ENCODE measurements at regions not wholly inside any gene's neighbourhood (a gene's known extent, or its start where the extent isn't known, plus 50 kb on each side); places are given as distances from the start of the nearest gene placed in this dataset.

DNA sequence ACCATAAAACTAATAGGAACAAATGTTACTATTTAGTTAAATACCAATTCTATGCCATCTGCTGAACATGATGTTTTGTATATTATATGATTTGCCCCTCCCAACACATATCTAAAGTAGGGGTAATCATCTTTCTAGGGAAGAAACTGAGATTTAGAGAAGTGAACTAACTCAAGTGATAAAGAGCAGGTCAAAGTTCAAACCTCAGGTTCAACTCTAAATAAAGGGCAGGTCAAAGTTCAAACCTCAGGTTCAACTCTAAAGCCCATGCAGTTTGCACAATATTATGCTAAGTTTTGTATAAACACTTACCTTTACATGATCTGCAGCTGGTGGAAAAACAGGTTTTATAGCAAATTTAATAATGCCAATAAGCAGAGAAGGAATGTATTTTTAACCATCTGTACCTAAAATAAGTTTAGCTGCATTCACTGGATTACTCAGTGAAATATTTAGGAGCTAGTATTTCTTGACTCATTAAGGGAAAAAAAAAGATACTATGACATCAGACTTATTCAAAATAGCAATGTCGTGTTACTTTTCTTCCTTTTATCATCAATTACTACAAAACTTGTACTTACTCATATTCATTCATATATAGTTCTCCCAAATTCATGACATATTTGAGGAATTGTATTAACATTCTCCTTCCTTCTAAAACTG lies 1194.3 kb upstream of the CELF2 start:
- H3K9me3 ChIP-seq (ENCODE audit: control insufficient read depth in 5 of 5, low read length in 5 of 5) = peaks cover 0 to 6% (median 0%) of the 10 kb centered on the region in 5 donors
- no peak overlapping the region for H3K9ac ChIP-seq (ENCODE audit: low read length in 5 of 5)
- H3K27ac ChIP-seq (ENCODE audit: low read depth, low read length) = no peak overlapping the region
- peaks cover 0 to 5% (median 0%) of the 10 kb centered on the region in 5 donors for H3K27me3 ChIP-seq (ENCODE audit: control insufficient read depth in 5 of 5, insufficient read depth in 4 of 5, low read length in 5 of 5)
- no peak overlapping the region for H3K4me3 ChIP-seq (ENCODE audit: low read depth in 1 of 5, low read length in 5 of 5)
- H3K36me3 ChIP-seq (ENCODE audit: control insufficient read depth in 5 of 5, insufficient read depth in 5 of 5, low read length in 5 of 5) = no peaks in the 10 kb centered on the region
- no peaks in the 10 kb centered on the region for H3K4me1 ChIP-seq (ENCODE audit: control insufficient read depth in 5 of 5, insufficient read depth in 5 of 5, low read length in 5 of 5)

DNA sequence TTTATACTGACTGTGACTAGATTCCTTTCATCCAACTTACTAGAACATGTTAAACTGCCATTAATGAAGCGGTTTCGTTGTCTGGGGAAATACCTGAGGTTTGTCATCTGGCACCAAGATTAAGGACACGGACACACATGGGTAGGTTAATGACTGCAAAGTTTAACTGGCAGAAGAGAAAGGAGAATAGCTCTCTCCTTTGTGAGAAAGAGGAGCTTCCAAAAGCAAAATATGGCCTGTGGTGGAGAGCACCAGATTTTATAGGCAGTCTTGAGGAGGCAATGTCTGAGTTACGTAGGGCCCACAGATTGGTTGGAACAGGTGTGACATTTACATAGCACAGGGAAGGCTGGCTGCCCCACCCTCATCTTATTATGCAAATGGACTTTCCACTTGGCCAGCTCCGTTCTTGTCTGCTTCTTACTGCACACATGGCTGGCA lies 1193.0 kb upstream of the CELF2 start:
- Histone ChIP-seq H3K36me3 (ENCODE audit: control insufficient read depth in 5 of 5, insufficient read depth in 5 of 5, low read length in 5 of 5) (no peaks in the 10 kb centered on the region), H3K4me1 (ENCODE audit: control insufficient read depth in 5 of 5, insufficient read depth in 5 of 5, low read length in 5 of 5) (no peaks in the 10 kb centered on the region), H3K9ac (ENCODE audit: low read length in 5 of 5) (no peak overlapping the region), H3K27me3 (ENCODE audit: control insufficient read depth in 5 of 5, insufficient read depth in 4 of 5, low read length in 5 of 5) (peaks cover 0 to 4% (median 0%) of the 10 kb centered on the region in 5 donors), H3K27ac (ENCODE audit: low read depth, low read length) (no peak overlapping the region), H3K4me3 (ENCODE audit: low read depth in 1 of 5, low read length in 5 of 5) (no peak overlapping the region), H3K9me3 (ENCODE audit: control insufficient read depth in 5 of 5, low read length in 5 of 5) (peaks cover 0 to 6% (median 0%) of the 10 kb centered on the region in 5 donors)

DNA sequence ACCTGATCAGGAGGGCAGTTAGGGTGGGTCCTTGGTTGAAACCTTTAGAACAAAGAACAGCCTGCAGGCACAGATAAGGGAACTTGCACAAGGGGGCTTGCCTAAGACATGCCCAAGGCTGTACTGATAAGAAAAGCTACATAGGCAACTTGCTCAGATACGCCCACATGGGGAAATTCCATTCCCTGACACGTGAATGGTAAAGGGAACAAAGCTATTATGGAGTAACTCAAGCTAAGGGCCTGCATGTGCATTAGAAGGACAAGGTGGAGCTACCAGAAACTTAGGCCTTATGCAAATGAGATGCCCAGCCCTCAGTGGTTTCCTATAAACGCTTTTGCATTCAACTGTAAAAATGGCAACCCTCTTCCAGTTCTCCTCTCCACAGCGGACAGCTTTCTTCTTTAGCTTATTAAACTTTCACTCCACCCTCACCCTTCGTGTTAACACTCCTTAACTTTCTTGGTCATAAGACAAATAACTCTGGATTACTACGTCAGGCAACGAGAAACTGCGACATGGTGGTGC lies 1192.1 kb upstream of the CELF2 start:
- no peaks in the 10 kb centered on the region for H3K9me3 ChIP-seq (ENCODE audit: control insufficient read depth in 5 of 5, low read length in 5 of 5)
- no peaks in the 10 kb centered on the region for H3K27me3 ChIP-seq (ENCODE audit: control insufficient read depth in 5 of 5, insufficient read depth in 4 of 5, low read length in 5 of 5)
- no peak overlapping the region for H3K9ac ChIP-seq (ENCODE audit: low read length in 5 of 5)
- no peaks in the 10 kb centered on the region for H3K36me3 ChIP-seq (ENCODE audit: control insufficient read depth in 5 of 5, insufficient read depth in 5 of 5, low read length in 5 of 5)
- no peaks in the 10 kb centered on the region for H3K4me1 ChIP-seq (ENCODE audit: control insufficient read depth in 5 of 5, insufficient read depth in 5 of 5, low read length in 5 of 5)
- H3K4me3 ChIP-seq (ENCODE audit: low read depth in 1 of 5, low read length in 5 of 5) = no peak overlapping the region
- H3K27ac ChIP-seq (ENCODE audit: low read depth, low read length) = no peak overlapping the region

DNA sequence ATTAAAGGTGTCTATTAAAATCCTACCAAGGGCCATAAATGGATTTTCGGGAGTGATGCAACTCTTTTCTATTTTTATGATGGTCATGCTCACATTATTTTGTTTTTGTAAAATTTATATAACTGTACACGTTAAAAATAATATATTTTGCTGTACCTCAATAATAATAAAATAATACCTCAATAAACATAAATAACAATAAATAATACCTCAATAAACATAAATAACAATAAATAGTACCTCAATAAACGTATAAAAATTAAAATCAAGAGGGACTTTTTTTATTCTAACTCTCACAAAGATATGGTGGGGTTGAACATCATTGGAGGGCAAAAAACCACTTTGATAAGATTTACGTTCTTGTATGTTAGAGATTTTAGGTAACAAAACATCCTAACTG lies 1189.6 kb upstream of the CELF2 start:
- Histone ChIP-seq H3K4me1 (ENCODE audit: control insufficient read depth in 5 of 5, insufficient read depth in 5 of 5, low read length in 5 of 5) (no peaks in the 10 kb centered on the region), H3K36me3 (ENCODE audit: control insufficient read depth in 5 of 5, insufficient read depth in 5 of 5, low read length in 5 of 5) (no peaks in the 10 kb centered on the region)

DNA sequence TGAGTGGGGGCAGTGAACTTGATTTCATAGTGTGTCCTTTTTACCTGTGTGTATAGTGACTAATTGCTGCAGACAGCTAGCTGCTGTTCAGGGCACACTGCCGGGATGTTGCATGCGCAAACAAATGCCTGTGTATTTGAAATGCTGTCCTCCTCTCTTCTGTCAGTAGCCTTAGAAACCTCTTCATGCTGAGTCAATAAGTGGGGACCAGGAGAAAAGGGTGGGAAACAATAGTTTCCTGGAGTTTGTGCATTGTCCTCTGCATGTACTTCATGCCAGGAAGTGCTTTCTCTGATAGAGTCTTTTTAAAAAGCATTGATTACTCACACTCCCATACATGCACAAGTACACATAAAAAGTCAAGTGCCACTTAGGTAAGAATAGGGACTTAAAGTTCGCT lies 1183.7 kb upstream of the CELF2 start:
- H3K4me3 ChIP-seq (ENCODE audit: low read depth in 1 of 5, low read length in 5 of 5) = no peak overlapping the region

More for the DNA sequence above, 1189.6 kb upstream of the CELF2 start:
- H3K4me3 ChIP-seq (ENCODE audit: low read depth in 1 of 5, low read length in 5 of 5) = no peak overlapping the region
- no peaks in the 10 kb centered on the region for H3K9me3 ChIP-seq (ENCODE audit: control insufficient read depth in 5 of 5, low read length in 5 of 5)
- H3K27me3 ChIP-seq (ENCODE audit: control insufficient read depth in 5 of 5, insufficient read depth in 4 of 5, low read length in 5 of 5) = no peaks in the 10 kb centered on the region
- H3K27ac ChIP-seq (ENCODE audit: low read depth, low read length) = no peak overlapping the region
- H3K9ac ChIP-seq (ENCODE audit: low read length in 5 of 5) = no peak overlapping the region

DNA sequence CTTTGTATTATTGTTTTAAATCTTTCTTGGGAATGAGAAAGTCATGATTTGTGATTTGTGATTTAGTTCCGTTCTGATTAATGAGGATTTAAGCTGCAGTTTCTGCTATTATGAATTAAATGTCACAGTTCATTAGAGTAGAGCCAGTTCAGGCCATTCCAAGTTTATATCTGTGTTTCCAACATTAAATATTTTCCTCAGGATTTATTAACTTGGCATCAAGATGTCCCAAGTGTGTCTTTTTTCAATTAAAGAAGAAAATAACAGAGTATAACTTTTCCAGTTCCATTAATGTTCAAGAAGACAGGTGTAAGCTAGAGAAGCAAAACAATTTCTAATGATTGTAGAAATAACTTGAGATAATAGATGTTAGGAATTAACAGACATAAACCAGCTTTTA lies 1183.2 kb upstream of the CELF2 start:
- Histone ChIP-seq H3K9ac (ENCODE audit: low read length in 5 of 5) (no peak overlapping the region), H3K36me3 (ENCODE audit: control insufficient read depth in 5 of 5, insufficient read depth in 5 of 5, low read length in 5 of 5) (no peaks in the 10 kb centered on the region), H3K9me3 (ENCODE audit: control insufficient read depth in 5 of 5, low read length in 5 of 5) (peaks cover 0 to 6% (median 5%) of the 10 kb centered on the region in 5 donors), H3K4me1 (ENCODE audit: control insufficient read depth in 5 of 5, insufficient read depth in 5 of 5, low read length in 5 of 5) (no peaks in the 10 kb centered on the region), H3K27me3 (ENCODE audit: control insufficient read depth in 5 of 5, insufficient read depth in 4 of 5, low read length in 5 of 5) (no peaks in the 10 kb centered on the region), H3K27ac (ENCODE audit: low read depth, low read length) (no peak overlapping the region), H3K4me3 (ENCODE audit: low read depth in 1 of 5, low read length in 5 of 5) (no peak overlapping the region)

More for the DNA sequence above, 1183.7 kb upstream of the CELF2 start:
- Histone ChIP-seq H3K27me3 (ENCODE audit: control insufficient read depth in 5 of 5, insufficient read depth in 4 of 5, low read length in 5 of 5) (no peaks in the 10 kb centered on the region), H3K9me3 (ENCODE audit: control insufficient read depth in 5 of 5, low read length in 5 of 5) (peaks cover 0 to 2% (median under 1%) of the 10 kb centered on the region in 5 donors), H3K27ac (ENCODE audit: low read depth, low read length) (no peak overlapping the region), H3K4me1 (ENCODE audit: control insufficient read depth in 5 of 5, insufficient read depth in 5 of 5, low read length in 5 of 5) (no peaks in the 10 kb centered on the region), H3K36me3 (ENCODE audit: control insufficient read depth in 5 of 5, insufficient read depth in 5 of 5, low read length in 5 of 5) (no peaks in the 10 kb centered on the region), H3K9ac (ENCODE audit: low read length in 5 of 5) (no peak overlapping the region)

DNA sequence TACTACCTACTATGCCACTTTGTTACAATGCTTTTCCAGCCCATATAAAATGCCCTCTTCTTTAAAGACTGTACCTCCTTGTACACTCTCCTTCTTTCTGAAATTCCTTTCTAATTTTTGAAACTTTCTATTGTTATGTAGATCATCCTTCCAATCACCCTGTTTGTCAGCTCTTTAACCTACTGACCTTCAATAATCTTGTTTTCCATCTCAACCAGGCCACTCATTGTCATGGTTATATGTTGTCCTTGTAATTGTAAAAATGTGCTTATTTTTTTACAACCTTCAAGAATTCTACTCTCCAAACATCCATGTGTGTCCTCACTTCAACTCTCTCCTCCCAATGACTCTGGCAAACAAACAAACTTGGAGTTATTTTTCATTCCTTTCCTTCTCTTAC lies 1172.6 kb upstream of the CELF2 start:
- Histone ChIP-seq H3K9ac (ENCODE audit: low read length in 5 of 5) (no peak overlapping the region), H3K4me1 (ENCODE audit: control insufficient read depth in 5 of 5, insufficient read depth in 5 of 5, low read length in 5 of 5) (no peaks in the 10 kb centered on the region), H3K27ac (ENCODE audit: low read depth, low read length) (no peak overlapping the region), H3K27me3 (ENCODE audit: control insufficient read depth in 5 of 5, insufficient read depth in 4 of 5, low read length in 5 of 5) (no peaks in the 10 kb centered on the region), H3K36me3 (ENCODE audit: control insufficient read depth in 5 of 5, insufficient read depth in 5 of 5, low read length in 5 of 5) (no peaks in the 10 kb centered on the region), H3K9me3 (ENCODE audit: control insufficient read depth in 5 of 5, low read length in 5 of 5) (peaks cover 2 to 18% (median 4%) of the 10 kb centered on the region in 5 donors), H3K4me3 (ENCODE audit: low read depth in 1 of 5, low read length in 5 of 5) (no peak overlapping the region)

DNA sequence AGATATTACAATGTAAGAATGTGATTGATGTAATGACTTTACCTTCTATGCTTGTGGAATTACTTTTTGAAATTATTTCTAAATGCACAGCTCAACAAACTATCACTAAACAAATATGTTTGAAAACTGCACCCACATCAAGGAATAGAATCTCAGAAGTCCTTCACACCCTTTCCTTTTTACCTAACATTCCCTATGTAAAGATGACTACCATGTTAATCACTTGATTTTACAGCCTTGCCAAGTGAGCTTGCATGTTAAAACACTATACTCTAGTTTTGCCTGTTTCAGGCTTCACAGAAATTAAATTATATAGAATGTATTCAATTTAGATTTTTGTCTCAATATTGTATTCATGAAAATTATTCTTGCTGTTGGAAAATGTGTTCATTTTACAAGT lies 1169.4 kb upstream of the CELF2 start:
- Histone ChIP-seq H3K27me3 (ENCODE audit: control insufficient read depth in 5 of 5, insufficient read depth in 4 of 5, low read length in 5 of 5) (no peaks in the 10 kb centered on the region), H3K27ac (ENCODE audit: low read depth, low read length) (no peak overlapping the region), H3K4me1 (ENCODE audit: control insufficient read depth in 5 of 5, insufficient read depth in 5 of 5, low read length in 5 of 5) (peaks cover 0 to under 1% (median 0%) of the 10 kb centered on the region in 5 donors), H3K9ac (ENCODE audit: low read length in 5 of 5) (no peak overlapping the region), H3K36me3 (ENCODE audit: control insufficient read depth in 5 of 5, insufficient read depth in 5 of 5, low read length in 5 of 5) (no peaks in the 10 kb centered on the region), H3K4me3 (ENCODE audit: low read depth in 1 of 5, low read length in 5 of 5) (no peak overlapping the region), H3K9me3 (ENCODE audit: control insufficient read depth in 5 of 5, low read length in 5 of 5) (peaks cover 0 to 24% (median 12%) of the 10 kb centered on the region in 5 donors)

DNA sequence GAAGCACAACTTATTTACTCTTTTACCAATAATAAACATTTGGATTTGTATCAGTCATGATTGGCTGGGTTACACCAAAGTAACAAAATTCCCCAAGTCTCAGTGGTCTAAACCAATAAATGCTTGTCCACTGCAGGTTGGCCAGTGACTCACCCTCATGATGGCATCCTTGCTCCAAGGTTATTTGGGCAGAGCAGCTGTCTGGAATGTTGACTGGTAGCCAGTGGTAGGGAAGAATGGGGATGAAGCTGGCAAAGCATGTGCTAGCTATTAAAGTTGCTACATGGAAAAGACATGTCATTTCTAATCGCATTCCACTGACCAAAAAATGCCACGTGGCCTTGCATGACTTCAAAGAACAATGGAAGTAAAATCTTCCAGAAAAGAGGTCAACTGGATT lies 1168.7 kb upstream of the CELF2 start:
- Histone ChIP-seq H3K27ac (ENCODE audit: low read depth, low read length) (no peak overlapping the region), H3K9me3 (ENCODE audit: control insufficient read depth in 5 of 5, low read length in 5 of 5) (peaks cover 0 to 24% (median 12%) of the 10 kb centered on the region in 5 donors), H3K27me3 (ENCODE audit: control insufficient read depth in 5 of 5, insufficient read depth in 4 of 5, low read length in 5 of 5) (no peaks in the 10 kb centered on the region)

DNA sequence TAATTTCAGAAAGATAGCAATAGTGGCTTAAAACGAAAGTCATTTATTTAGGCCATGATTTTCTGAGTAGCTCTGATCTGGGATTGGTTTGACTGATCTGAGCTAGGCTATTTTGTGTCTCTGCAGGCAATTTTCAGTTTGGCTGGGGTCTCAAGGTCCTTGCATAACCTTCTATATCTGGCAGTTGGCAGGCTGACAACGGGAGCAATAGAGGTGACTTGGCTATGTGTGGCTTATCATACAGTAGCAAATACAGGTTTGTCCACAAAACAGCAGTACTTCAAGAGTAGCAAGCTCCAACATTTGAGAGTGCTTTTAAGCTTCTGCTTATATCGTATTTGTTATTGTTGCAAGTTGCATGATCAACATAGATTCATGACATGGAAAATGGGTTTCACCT lies 1167.3 kb upstream of the CELF2 start:
- H3K4me1 ChIP-seq (ENCODE audit: control insufficient read depth in 5 of 5, insufficient read depth in 5 of 5, low read length in 5 of 5) = peaks cover 0 to 5% (median 3%) of the 10 kb centered on the region in 5 donors
- H3K9ac ChIP-seq (ENCODE audit: low read length in 5 of 5) = no peak overlapping the region
- no peaks in the 10 kb centered on the region for H3K27me3 ChIP-seq (ENCODE audit: control insufficient read depth in 5 of 5, insufficient read depth in 4 of 5, low read length in 5 of 5)
- H3K36me3 ChIP-seq (ENCODE audit: control insufficient read depth in 5 of 5, insufficient read depth in 5 of 5, low read length in 5 of 5) = no peaks in the 10 kb centered on the region
- H3K4me3 ChIP-seq (ENCODE audit: low read depth in 1 of 5, low read length in 5 of 5) = no peak overlapping the region
- H3K9me3 ChIP-seq (ENCODE audit: control insufficient read depth in 5 of 5, low read length in 5 of 5) = peaks cover 0 to 15% (median 7%) of the 10 kb centered on the region in 5 donors
- no peak overlapping the region for H3K27ac ChIP-seq (ENCODE audit: low read depth, low read length)

More for the DNA sequence above, 1168.7 kb upstream of the CELF2 start:
- peaks cover 0 to 5% (median 3%) of the 10 kb centered on the region in 5 donors for H3K4me1 ChIP-seq (ENCODE audit: control insufficient read depth in 5 of 5, insufficient read depth in 5 of 5, low read length in 5 of 5)
- H3K9ac ChIP-seq (ENCODE audit: low read length in 5 of 5) = no peak overlapping the region
- no peaks in the 10 kb centered on the region for H3K36me3 ChIP-seq (ENCODE audit: control insufficient read depth in 5 of 5, insufficient read depth in 5 of 5, low read length in 5 of 5)
- no peak overlapping the region for H3K4me3 ChIP-seq (ENCODE audit: low read depth in 1 of 5, low read length in 5 of 5)
